ENCODE measurements at regions not wholly inside any gene's neighbourhood (a gene's known extent, or its start where the extent isn't known, plus 50 kb on each side); places are given as distances from the start of the nearest gene placed in this dataset.

GRCh38 chr5:130981663-130982062 lies 183.4 kb downstream of the HINT1 start:
- H3K27me3 ChIP-seq (ENCODE audit: insufficient read depth, low read length) = no peaks in the 10 kb centered on the region
- H2BK12ac ChIP-seq (ENCODE audit: low read length) = no peak overlapping the region
- DNase-seq = no peak
- no peak overlapping the region for H3K4me2 ChIP-seq (ENCODE audit: low read length)
- no peak overlapping the region for H4K12ac ChIP-seq (ENCODE audit: low read depth, low read length)
- H2AK5ac ChIP-seq (ENCODE audit: low read length) = no peak overlapping the region
- H3K27ac ChIP-seq (ENCODE audit: low read depth, low read length) = no peak overlapping the region
- H3K4me1 ChIP-seq (ENCODE audit: control insufficient read depth in 1 of 2, insufficient read depth in 2 of 2, low read length in 2 of 2) = no peaks in the 10 kb centered on the region
- H3K4me3 ChIP-seq (ENCODE audit: low read depth, low read length) = no peak overlapping the region
- no peak overlapping the region for H3K18ac ChIP-seq (ENCODE audit: low read length)
- H3K9ac ChIP-seq (ENCODE audit: low read length) = no peak overlapping the region
- H2BK120ac ChIP-seq (ENCODE audit: insufficient read depth, low read length, poor library complexity) = peak overlapping the region; percentile 33
- H3K4ac ChIP-seq (ENCODE audit: low read depth, low read length) = no peak overlapping the region
- no peak overlapping the region for H3K14ac ChIP-seq (ENCODE audit: low read length)
- no peak overlapping the region for H4K8ac ChIP-seq (ENCODE audit: low read depth, low read length)
- no peaks in the 10 kb centered on the region for H3K79me2 ChIP-seq (ENCODE audit: control insufficient read depth, insufficient read depth, low read length, poor library complexity)
- H4K91ac ChIP-seq (ENCODE audit: low read depth, low read length) = no peak overlapping the region
- H3K9me3 ChIP-seq (ENCODE audit: insufficient read depth, low read depth, low read length) = peaks cover 4% of the 10 kb centered on the region
- no peaks in the 10 kb centered on the region for H3K36me3 ChIP-seq (ENCODE audit: control insufficient read depth in 1 of 2, insufficient read depth in 2 of 2, low read length in 2 of 2)
- no CpG with 5 or more reads among the region's 5 CpGs for WGBS (ENCODE audit: extremely low coverage, insufficient coverage, insufficient read length)
- H2BK5ac ChIP-seq (ENCODE audit: low read depth, low read length, poor library complexity) = no peak overlapping the region
- H3K79me1 ChIP-seq (ENCODE audit: low read length) = no peaks in the 10 kb centered on the region
- H2AFZ ChIP-seq (ENCODE audit: insufficient read depth, low read length, poor library complexity) = no peak overlapping the region
- no peak overlapping the region for H3K23ac ChIP-seq (ENCODE audit: low read length)

DNA sequence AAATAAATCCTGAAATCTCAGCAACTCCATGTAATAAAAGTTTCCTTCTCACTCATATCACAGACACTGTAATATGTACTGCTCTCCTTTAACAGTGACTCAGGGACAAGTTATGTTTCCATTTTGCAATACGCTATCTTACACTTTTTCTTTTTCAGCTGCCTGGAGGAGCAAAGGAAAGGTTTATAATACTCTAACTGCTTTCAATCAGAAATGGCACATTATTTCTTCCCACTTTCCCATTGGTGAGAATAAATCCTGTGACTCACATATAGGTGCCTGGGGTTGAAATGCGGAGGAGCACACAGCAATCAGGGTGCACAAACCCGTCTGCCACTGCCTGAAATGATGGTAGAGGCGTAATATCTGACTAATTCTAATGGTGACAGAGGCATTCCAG lies 186.6 kb downstream of the HINT1 start:
- Histone ChIP-seq H3K9me3 (ENCODE audit: insufficient read depth, low read depth, low read length) (peaks cover 4% of the 10 kb centered on the region), H3K4me2 (ENCODE audit: low read length) (no peak overlapping the region), H3K79me1 (ENCODE audit: low read length) (no peaks in the 10 kb centered on the region), H3K27me3 (ENCODE audit: insufficient read depth, low read length) (no peaks in the 10 kb centered on the region), H3K4ac (ENCODE audit: low read depth, low read length) (no peak overlapping the region), H2AK5ac (ENCODE audit: low read length) (no peak overlapping the region), H2BK120ac (ENCODE audit: insufficient read depth, low read length, poor library complexity) (no peak overlapping the region), H2BK5ac (ENCODE audit: low read depth, low read length, poor library complexity) (no peak overlapping the region), H3K36me3 (ENCODE audit: control insufficient read depth in 1 of 2, insufficient read depth in 2 of 2, low read length in 2 of 2) (no peaks in the 10 kb centered on the region), H3K27ac (ENCODE audit: low read depth, low read length) (no peak overlapping the region), H3K14ac (ENCODE audit: low read length) (no peak overlapping the region), H4K12ac (ENCODE audit: low read depth, low read length) (no peak overlapping the region), H4K8ac (ENCODE audit: low read depth, low read length) (no peak overlapping the region), H3K18ac (ENCODE audit: low read length) (no peak overlapping the region), H3K4me1 (ENCODE audit: control insufficient read depth in 1 of 2, insufficient read depth in 2 of 2, low read length in 2 of 2) (no peaks in the 10 kb centered on the region), H2AFZ (ENCODE audit: insufficient read depth, low read length, poor library complexity) (no peak overlapping the region), H3K4me3 (ENCODE audit: low read depth, low read length) (no peak overlapping the region), H2BK12ac (ENCODE audit: low read length) (no peak overlapping the region), H3K9ac (ENCODE audit: low read length) (no peak overlapping the region), H3K79me2 (ENCODE audit: control insufficient read depth, insufficient read depth, low read length, poor library complexity) (no peaks in the 10 kb centered on the region), H3K23ac (ENCODE audit: low read length) (no peak overlapping the region), H4K91ac (ENCODE audit: low read depth, low read length) (no peak overlapping the region)
- peak; percentile 19 to 59 for DNase-seq
- no CpG with 5 or more reads among the region's 4 CpGs for WGBS (ENCODE audit: extremely low coverage, insufficient coverage, insufficient read length)

- H4K8ac ChIP-seq (ENCODE audit: low read depth, low read length) = no peak overlapping the region
Observed at GRCh38 chr5:130976493-130976892, 188.6 kb downstream of the HINT1 start.

DNA sequence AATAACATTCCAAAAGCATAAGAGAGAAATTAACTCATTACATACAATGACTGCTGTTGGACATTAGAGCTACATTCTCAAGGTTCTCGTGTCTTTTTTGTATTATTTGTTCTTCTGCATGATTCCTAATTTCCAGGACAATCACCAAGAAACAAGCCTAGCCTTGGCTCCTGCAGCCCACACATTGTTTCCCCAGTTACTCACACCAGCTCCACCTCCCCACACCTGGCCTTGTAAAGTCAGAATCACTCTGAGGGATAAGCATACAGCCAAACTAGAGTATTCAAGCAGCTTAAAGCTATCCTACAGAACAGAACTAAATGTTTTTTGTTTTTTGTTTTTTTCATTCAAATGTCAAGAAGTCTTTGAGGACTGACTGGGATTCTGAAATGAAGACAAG lies 189.2 kb downstream of the HINT1 start:
- no peak overlapping the region for H3K4ac ChIP-seq (ENCODE audit: low read depth, low read length)
- no peak overlapping the region for H2AK5ac ChIP-seq (ENCODE audit: low read length)
- H3K79me1 ChIP-seq (ENCODE audit: low read length) = no peaks in the 10 kb centered on the region
- WGBS (ENCODE audit: extremely low coverage, insufficient coverage, insufficient read length) = no CpG with 5 or more reads among the region's 1 CpG
- H4K12ac ChIP-seq (ENCODE audit: low read depth, low read length) = no peak overlapping the region
- H3K79me2 ChIP-seq (ENCODE audit: control insufficient read depth, insufficient read depth, low read length, poor library complexity) = no peaks in the 10 kb centered on the region
- H3K27ac ChIP-seq (ENCODE audit: low read depth, low read length) = no peak overlapping the region
- no peaks in the 10 kb centered on the region for H3K4me1 ChIP-seq (ENCODE audit: control insufficient read depth in 1 of 2, insufficient read depth in 2 of 2, low read length in 2 of 2)
- no peak overlapping the region for H3K14ac ChIP-seq (ENCODE audit: low read length)
- no peak overlapping the region for H4K8ac ChIP-seq (ENCODE audit: low read depth, low read length)
- H2AFZ ChIP-seq (ENCODE audit: insufficient read depth, low read length, poor library complexity) = no peak overlapping the region
- no peak overlapping the region for H3K23ac ChIP-seq (ENCODE audit: low read length)
- no peak overlapping the region for H3K9ac ChIP-seq (ENCODE audit: low read length)
- no peaks in the 10 kb centered on the region for H3K27me3 ChIP-seq (ENCODE audit: insufficient read depth, low read length)
- no peaks in the 10 kb centered on the region for H3K36me3 ChIP-seq (ENCODE audit: control insufficient read depth in 1 of 2, insufficient read depth in 2 of 2, low read length in 2 of 2)
- peaks cover 2% of the 10 kb centered on the region for H3K9me3 ChIP-seq (ENCODE audit: insufficient read depth, low read depth, low read length)
- H2BK5ac ChIP-seq (ENCODE audit: low read depth, low read length, poor library complexity) = no peak overlapping the region
- H3K4me2 ChIP-seq (ENCODE audit: low read length) = no peak overlapping the region
- H2BK12ac ChIP-seq (ENCODE audit: low read length) = no peak overlapping the region
- no peak for DNase-seq
- no peak overlapping the region for H3K4me3 ChIP-seq (ENCODE audit: low read depth, low read length)
- no peak overlapping the region for H2BK120ac ChIP-seq (ENCODE audit: insufficient read depth, low read length, poor library complexity)
- no peak overlapping the region for H3K18ac ChIP-seq (ENCODE audit: low read length)
- H4K91ac ChIP-seq (ENCODE audit: low read depth, low read length) = no peak overlapping the region

More at GRCh38 chr5:130976493-130976892, 188.6 kb downstream of the HINT1 start:
- H3K18ac ChIP-seq (ENCODE audit: low read length) = no peak overlapping the region
- no peak overlapping the region for H3K27ac ChIP-seq (ENCODE audit: low read depth, low read length)
- no peak overlapping the region for H2BK120ac ChIP-seq (ENCODE audit: insufficient read depth, low read length, poor library complexity)
- DNase-seq = no peak
- no peak overlapping the region for H4K91ac ChIP-seq (ENCODE audit: low read depth, low read length)
- no peak overlapping the region for H4K12ac ChIP-seq (ENCODE audit: low read depth, low read length)
- H3K23ac ChIP-seq (ENCODE audit: low read length) = no peak overlapping the region
- no peak overlapping the region for H2AK5ac ChIP-seq (ENCODE audit: low read length)
- no peak overlapping the region for H2AFZ ChIP-seq (ENCODE audit: insufficient read depth, low read length, poor library complexity)
- H3K4ac ChIP-seq (ENCODE audit: low read depth, low read length) = no peak overlapping the region
- H3K27me3 ChIP-seq (ENCODE audit: insufficient read depth, low read length) = no peaks in the 10 kb centered on the region
- no peak overlapping the region for H3K14ac ChIP-seq (ENCODE audit: low read length)
- H3K36me3 ChIP-seq (ENCODE audit: control insufficient read depth in 1 of 2, insufficient read depth in 2 of 2, low read length in 2 of 2) = no peaks in the 10 kb centered on the region
- H3K9me3 ChIP-seq (ENCODE audit: insufficient read depth, low read depth, low read length) = peaks cover 2% of the 10 kb centered on the region
- no peak overlapping the region for H2BK5ac ChIP-seq (ENCODE audit: low read depth, low read length, poor library complexity)
- no peak overlapping the region for H3K4me3 ChIP-seq (ENCODE audit: low read depth, low read length)
- no peaks in the 10 kb centered on the region for H3K79me2 ChIP-seq (ENCODE audit: control insufficient read depth, insufficient read depth, low read length, poor library complexity)
- H3K9ac ChIP-seq (ENCODE audit: low read length) = no peak overlapping the region
- no peaks in the 10 kb centered on the region for H3K79me1 ChIP-seq (ENCODE audit: low read length)
- no peaks in the 10 kb centered on the region for H3K4me1 ChIP-seq (ENCODE audit: control insufficient read depth in 1 of 2, insufficient read depth in 2 of 2, low read length in 2 of 2)
- H2BK12ac ChIP-seq (ENCODE audit: low read length) = no peak overlapping the region
- H3K4me2 ChIP-seq (ENCODE audit: low read length) = no peak overlapping the region

Data from trophoblast cell (in vitro differentiated cells and primary cell).